ENCODE measurements at regions not wholly inside any gene's neighbourhood (a gene's known extent, or its start where the extent isn't known, plus 50 kb on each side); places are given as distances from the start of the nearest gene placed in this dataset.

- DNase-seq (ENCODE audit: low read depth in 2 of 2), result no peak
These were observed 60.7 kb upstream of the BDKRB2 start for GRCh38 chr14:96143906-96144305.

- peak in 1 of 2 donors; percentile 38 for DNase-seq (ENCODE audit: low read depth in 2 of 2)
These were observed 59.3 kb upstream of the BDKRB2 start for GRCh38 chr14:96145116-96145864.

- DNase-seq (ENCODE audit: low read depth in 2 of 2), result peak in 1 of 2 donors; percentile 50
These were observed 58.4 kb upstream of the BDKRB2 start for GRCh38 chr14:96146131-96146771.

- DNase-seq (ENCODE audit: low read depth in 2 of 2), result no peak
These were observed 56.0 kb upstream of the BDKRB2 start for GRCh38 chr14:96148631-96149030.

- no peak for DNase-seq (ENCODE audit: low read depth in 2 of 2)
These were observed 55.5 kb upstream of the BDKRB2 start for GRCh38 chr14:96149131-96149530.

GRCh38 chr14:96150214-96150613 is 54.4 kb upstream of the BDKRB2 start:
- DNase-seq (ENCODE audit: low read depth in 2 of 2), result no peak

- no peak for DNase-seq (ENCODE audit: low read depth in 2 of 2)
These were observed 53.4 kb upstream of the BDKRB2 start for GRCh38 chr14:96151242-96151641.

- DNase-seq (ENCODE audit: low read depth in 2 of 2), result no peak
These were observed 51.6 kb upstream of the BDKRB2 start for GRCh38 chr14:96153003-96153402.
